ENCODE measurements at regions not wholly inside any gene's neighbourhood (a gene's known extent, or its start where the extent isn't known, plus 50 kb on each side); places are given as distances from the start of the nearest gene placed in this dataset.

- no peaks in the 10 kb centered on the region for H3F3A ChIP-seq (ENCODE audit: insufficient read depth, low read depth)
- H3K4me2 ChIP-seq = no peak overlapping the region
- H3K36me3 ChIP-seq (ENCODE audit: low read depth) = no peaks in the 10 kb centered on the region
- no peak overlapping the region for H3K27ac ChIP-seq
- H3K27me3 ChIP-seq (ENCODE audit: insufficient read depth, low read depth) = no peaks in the 10 kb centered on the region
- no peaks in the 10 kb centered on the region for H3K9me3 ChIP-seq (ENCODE audit: insufficient read depth, low read depth)
- no peaks in the 10 kb centered on the region; the same call in 1 of the 2 replicates for H4K20me1 ChIP-seq (ENCODE audit: insufficient read depth)
- ChIA-PET POLR2A (ENCODE audit: unreplicated experiment) (no interaction called here), CTCF (no interaction called here)
- no peak overlapping the region for H2AFZ ChIP-seq
- H3K4me1 ChIP-seq (replicated peaks; ENCODE audit: insufficient read depth) = no peaks in the 10 kb centered on the region
- no peak overlapping the region for H3K4me3 ChIP-seq
- BruUV-seq (replicated peaks) = no TSS peak
- H3K9me2 ChIP-seq (ENCODE audit: insufficient read depth) = no peaks in the 10 kb centered on the region
- no peak for TF ChIP-seq EZH2 (IDR thresholded peaks at IDR 0.05; ENCODE audit: low read depth)
- TF ChIP-seq CTCF (conservative IDR thresholded peaks at IDR 0.05) = no peak
- no peaks in the 10 kb centered on the region for H3K79me2 ChIP-seq (ENCODE audit: low read depth)
- DNase-seq = no peak
- intact Hi-C loops (cut with micrococcal nuclease; ENCODE audit: unreplicated experiment) = no loop called here
Measured at GRCh38 chr4:120352739-120353138, 286.1 kb upstream of the MAD2L1 start.

GRCh38 chr4:120348948-120349347, 282.3 kb upstream of the MAD2L1 start:
- no peaks in the 10 kb centered on the region for H3K9me3 ChIP-seq (ENCODE audit: insufficient read depth, low read depth)
- H3K36me3 ChIP-seq (ENCODE audit: low read depth) = no peaks in the 10 kb centered on the region
- no peak for DNase-seq
- CTCF ChIA-PET = no interaction called here
- intact Hi-C loops (cut with micrococcal nuclease; ENCODE audit: unreplicated experiment) = no loop called here
- H3K4me3 ChIP-seq = no peak overlapping the region
- no TSS peak for BruUV-seq (replicated peaks)
- TF ChIP-seq CTCF (conservative IDR thresholded peaks at IDR 0.05) = no peak
- no peak for TF ChIP-seq EZH2 (IDR thresholded peaks at IDR 0.05; ENCODE audit: low read depth)
- POLR2A ChIA-PET (ENCODE audit: unreplicated experiment) = no interaction called here
- H3K79me2 ChIP-seq (ENCODE audit: low read depth) = no peaks in the 10 kb centered on the region
- no peak overlapping the region for H3K27ac ChIP-seq
- H2AFZ ChIP-seq = no peak overlapping the region
- no peaks in the 10 kb centered on the region for H3F3A ChIP-seq (ENCODE audit: insufficient read depth, low read depth)
- no peak overlapping the region for H3K4me2 ChIP-seq
- no peaks in the 10 kb centered on the region; the same call in 1 of the 2 replicates for H4K20me1 ChIP-seq (ENCODE audit: insufficient read depth)
- H3K9me2 ChIP-seq (ENCODE audit: insufficient read depth) = no peaks in the 10 kb centered on the region
- H3K27me3 ChIP-seq (ENCODE audit: insufficient read depth, low read depth) = no peaks in the 10 kb centered on the region
- H3K4me1 ChIP-seq (replicated peaks; ENCODE audit: insufficient read depth) = no peaks in the 10 kb centered on the region

GRCh38 chr4:120348521-120348920, 281.9 kb upstream of the MAD2L1 start:
- Histone ChIP-seq H3K27ac (no peak overlapping the region), H3K9me2 (ENCODE audit: insufficient read depth) (no peaks in the 10 kb centered on the region), H2AFZ (no peak overlapping the region), H3K27me3 (ENCODE audit: insufficient read depth, low read depth) (no peaks in the 10 kb centered on the region), H3K4me3 (no peak overlapping the region), H3K4me1 (replicated peaks; ENCODE audit: insufficient read depth) (no peaks in the 10 kb centered on the region), H3K9me3 (ENCODE audit: insufficient read depth, low read depth) (no peaks in the 10 kb centered on the region), H3F3A (ENCODE audit: insufficient read depth, low read depth) (no peaks in the 10 kb centered on the region), H3K79me2 (ENCODE audit: low read depth) (no peaks in the 10 kb centered on the region), H4K20me1 (ENCODE audit: insufficient read depth) (no peaks in the 10 kb centered on the region; the same call in 1 of the 2 replicates), H3K36me3 (ENCODE audit: low read depth) (no peaks in the 10 kb centered on the region), H3K4me2 (no peak overlapping the region)
- BruUV-seq (replicated peaks) = no TSS peak
- DNase-seq = no peak
- CTCF ChIA-PET = no interaction called here
- POLR2A ChIA-PET (ENCODE audit: unreplicated experiment) = no interaction called here
- no peak for TF ChIP-seq CTCF (conservative IDR thresholded peaks at IDR 0.05)
- no peak for TF ChIP-seq EZH2 (IDR thresholded peaks at IDR 0.05; ENCODE audit: low read depth)
- intact Hi-C loops (cut with micrococcal nuclease; ENCODE audit: unreplicated experiment) = no loop called here
